ENCODE measurements at regions not wholly inside any gene's neighbourhood (a gene's known extent, or its start where the extent isn't known, plus 50 kb on each side); places are given as distances from the start of the nearest gene placed in this dataset.
"Not testable (repeated sequence)": the region's sequence is repeated elsewhere in the genome, so short reads cannot be mapped to it uniquely, and the experiment has no call there.

DNA sequence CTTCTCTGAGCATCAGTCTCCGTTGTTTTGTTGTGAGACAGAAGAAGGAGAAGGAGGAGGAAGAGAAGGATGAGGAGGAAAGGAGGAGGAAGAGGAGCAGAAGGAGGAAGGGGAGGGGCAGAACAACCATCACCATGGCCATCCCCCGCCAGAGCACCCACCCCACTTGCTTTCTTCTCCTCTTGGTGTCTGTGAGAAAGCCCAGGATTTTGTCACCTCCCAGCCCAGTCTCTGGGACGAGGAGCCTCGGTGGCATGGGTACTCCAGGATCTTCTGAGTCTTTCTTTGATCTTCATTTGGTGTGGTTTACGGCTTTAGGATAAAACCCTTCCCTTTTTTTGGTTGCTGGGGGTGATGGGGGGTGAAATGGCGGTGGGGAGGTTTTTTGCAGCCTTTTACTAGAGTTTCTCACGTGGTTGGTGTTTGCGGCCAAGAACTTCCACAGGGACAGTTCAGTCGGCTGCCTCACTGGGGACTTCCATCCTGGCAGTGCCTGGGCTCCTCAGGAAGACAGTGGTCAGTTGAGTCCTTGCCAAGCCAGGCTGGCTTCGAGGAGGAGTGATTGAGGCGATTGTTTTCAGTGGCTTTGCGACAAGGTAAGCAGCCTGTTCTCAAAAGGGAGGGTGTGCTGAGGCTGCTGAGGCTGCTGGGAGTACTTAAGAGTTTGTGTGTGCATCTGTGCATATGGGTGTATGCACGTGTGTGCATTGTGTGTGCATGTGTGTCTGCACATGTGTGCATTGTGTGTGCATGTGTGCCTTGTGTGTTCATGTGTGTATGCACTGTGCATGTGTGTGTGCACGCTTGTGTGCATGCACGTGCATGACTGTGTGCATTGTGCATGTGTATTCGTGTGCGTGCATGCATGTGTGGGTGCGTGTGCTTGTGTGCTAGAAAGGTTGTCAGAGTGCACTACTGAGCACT lies 567.5 kb downstream of the TBC1D22A start:
- no peak overlapping the region for H3K4me3 ChIP-seq (ENCODE audit: low read depth, low read length)

DNA sequence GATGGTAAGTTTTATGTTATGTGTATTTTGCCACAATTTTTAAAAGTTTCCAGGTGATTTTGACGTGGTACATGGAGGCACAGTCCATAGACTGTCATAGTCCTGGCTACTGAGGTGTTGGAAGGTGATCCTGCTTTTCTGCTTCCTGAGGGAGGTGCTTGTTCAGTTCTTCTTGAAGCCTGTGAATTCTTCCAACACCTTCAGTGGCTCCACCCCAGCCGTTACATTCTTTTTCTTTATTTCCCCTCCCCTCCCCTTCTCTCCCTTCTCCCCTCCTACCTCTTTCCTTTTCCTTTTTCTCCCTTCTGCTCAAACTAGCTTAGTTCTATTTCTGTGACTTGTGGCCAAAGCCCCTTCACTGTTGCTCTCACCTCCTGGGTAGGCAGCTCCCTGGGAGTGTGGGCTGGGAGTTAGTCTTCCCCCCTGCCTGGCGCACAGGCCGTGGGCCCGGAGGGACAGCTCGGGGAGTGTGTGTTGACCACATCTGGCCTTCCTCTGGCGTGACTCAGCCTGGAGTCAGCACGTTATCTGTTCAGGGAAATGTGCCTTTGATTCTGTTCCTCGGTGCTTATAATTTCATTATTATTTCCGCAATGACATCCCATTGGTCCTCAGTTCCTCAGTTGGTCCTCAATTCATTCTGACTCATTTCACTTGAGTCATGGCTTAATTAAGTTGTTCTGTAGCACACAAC lies 566.2 kb downstream of the TBC1D22A start:
- no peak overlapping the region for H3K4me3 ChIP-seq (ENCODE audit: low read depth, low read length)

DNA sequence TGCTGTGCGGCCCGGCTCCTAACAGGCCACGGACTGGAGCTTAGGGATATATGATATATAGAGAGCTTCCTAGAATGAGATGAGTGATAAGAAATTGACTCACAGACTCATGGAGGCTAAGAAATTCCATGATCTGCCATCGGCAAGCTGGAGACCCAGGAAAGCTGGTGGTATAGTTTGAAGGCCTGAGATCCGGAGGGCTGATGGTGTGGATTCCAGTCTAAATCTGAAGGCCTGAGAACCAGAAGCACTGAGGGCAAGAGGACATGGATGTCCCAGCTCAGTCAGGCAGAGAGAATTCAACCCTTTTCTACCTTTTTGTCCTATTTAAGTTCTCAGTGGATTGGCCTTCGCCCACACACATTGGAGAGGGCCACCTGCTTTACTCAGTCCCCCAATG lies 564.8 kb downstream of the TBC1D22A start:
- H3K4me3 ChIP-seq (ENCODE audit: low read depth, low read length), result no peak overlapping the region

DNA sequence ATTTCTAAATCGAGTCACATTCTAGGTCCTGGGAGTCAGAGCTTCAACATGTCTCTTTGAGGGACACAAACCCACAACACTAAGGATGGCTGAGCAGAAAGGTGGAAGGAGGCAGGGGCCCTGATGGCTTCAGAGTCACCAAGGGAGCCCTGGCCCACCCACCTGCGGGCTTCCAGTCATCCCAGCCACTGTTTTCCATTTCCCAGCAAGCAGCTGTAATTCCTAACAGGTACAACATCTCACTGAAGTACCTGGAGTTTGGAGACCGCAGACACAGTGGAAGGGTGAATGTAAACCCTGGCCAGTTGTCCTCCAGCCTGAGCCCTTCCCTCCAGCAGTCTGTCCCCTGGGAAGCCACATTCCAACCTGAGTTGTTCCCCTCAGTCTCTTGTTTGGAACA lies 562.8 kb downstream of the TBC1D22A start:
- H3K4me3 ChIP-seq (ENCODE audit: low read depth, low read length), result no peak overlapping the region

DNA sequence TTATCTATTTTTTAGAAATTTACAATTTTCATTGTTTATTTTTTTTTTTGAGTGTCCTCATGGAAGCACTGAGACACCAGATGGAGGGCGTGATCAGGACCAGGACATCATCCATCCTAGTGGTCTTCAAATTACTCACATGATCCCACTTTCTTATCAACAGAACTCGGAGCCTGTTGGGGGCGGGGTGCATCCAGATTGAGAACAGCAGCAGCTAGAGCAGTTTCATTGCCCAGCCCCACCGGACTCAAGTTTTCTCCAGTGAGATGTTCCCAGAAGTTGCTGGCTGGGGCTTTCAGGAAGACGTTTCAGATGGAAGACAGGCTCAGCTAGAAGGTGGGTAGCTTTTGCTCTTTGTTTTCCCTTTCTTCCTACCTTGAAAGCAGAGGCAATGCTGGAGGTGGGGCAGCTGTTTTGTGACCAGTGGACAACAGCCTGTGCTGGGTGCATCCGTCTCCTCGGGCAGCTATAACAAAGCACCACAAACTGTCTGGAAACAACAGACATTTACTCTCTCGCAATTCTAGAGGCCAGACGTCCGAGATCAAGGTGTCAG lies 562.1 kb downstream of the TBC1D22A start:
- no peak overlapping the region for H3K4me3 ChIP-seq (ENCODE audit: low read depth, low read length)

DNA sequence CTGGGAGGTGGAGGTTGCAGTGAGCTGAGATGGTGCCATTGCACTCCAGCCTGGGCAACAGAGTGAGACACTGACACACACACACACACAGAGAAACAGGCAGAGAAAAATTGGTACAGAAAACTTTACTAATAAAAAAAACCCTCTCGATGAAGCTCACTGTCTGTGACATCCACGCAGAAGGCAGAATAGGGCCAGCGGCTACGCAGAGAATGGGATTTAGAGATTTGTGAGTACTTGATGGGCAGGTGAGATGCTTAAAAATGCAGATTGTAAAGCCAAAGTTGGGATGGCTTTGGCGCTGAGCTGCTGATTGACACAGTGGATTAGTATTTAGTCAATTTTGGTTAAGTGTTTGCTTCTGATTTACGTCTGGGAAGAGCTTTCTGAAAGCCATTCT lies 561.1 kb downstream of the TBC1D22A start:
- H3K4me3 ChIP-seq (ENCODE audit: low read depth, low read length), result no peak overlapping the region

DNA sequence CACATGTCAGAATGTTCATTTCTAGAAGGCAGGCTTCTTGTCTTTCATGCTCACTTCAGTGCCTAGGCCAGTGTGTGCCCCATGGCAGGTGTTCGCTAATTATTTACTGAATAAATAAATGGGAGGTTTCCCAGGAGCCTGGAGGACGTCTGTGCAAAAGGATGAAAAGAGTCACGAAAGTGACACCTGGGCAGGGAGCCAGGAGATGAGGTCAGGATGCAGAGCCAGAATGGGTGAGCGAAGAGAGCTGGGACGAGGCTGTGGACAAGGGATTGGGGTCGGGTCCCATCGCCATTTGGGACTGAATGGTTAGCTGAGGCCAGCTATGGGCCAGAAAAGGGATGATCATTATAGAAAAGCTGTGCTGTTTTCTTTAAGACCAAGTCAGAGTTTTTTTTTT lies 560.4 kb downstream of the TBC1D22A start:
- H3K4me3 ChIP-seq (ENCODE audit: low read depth, low read length), result no peak overlapping the region

DNA sequence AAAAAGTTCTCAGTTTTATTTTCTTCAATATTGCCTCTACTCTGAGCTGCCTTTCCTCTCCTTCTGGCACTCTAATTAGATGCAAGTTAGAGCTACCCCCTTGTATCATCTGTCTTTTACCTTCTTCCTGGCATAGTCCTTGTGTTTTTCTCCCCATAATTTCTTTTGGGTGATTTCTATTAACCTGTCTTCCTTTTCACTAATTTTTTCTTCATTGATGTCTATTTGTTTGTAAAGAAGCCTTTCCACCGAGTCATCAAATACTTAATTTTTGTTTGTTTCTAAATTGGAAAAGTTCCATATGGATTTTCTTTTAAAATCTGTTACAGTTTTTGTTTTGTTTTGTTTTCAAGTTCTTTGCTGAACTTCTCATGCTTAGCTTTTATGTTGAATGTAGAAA lies 558.1 kb downstream of the TBC1D22A start:
- H3K4me3 ChIP-seq (ENCODE audit: low read depth, low read length), result no peak overlapping the region

DNA sequence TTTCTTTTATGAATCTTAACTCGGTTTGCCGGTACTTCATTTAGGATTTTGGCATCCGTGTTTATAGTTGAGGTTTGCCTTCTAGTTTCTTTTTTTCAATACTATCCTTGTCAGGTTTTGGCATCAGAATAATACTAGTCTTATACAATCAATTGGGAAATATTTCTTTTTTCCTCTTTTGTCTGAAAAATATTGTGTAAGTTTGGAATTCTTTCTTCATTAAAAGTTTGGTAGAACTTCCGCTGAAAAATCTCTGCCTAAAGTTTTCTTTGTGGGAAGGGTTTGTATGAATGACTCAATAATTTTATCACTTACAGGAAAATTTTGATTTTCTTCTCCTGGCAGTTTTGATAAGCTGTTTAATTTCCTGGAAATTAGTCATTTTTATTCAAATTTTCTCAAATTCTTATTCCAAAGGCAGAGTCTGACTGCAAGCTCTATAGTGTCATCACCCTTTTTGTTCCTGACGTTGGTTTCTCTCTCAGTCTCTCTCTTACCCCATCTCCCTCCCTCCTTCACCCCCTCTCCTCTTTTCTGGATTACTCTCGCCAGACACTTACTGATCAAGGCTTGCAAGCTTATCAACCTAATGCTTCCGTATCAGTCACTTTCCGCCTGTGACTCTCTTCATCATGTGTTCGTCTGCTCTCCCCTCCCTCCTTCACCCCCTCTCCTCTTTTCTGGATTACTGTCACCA lies 555.7 kb downstream of the TBC1D22A start:
- H3K4me3 ChIP-seq (ENCODE audit: low read depth, low read length), result no peak overlapping the region

DNA sequence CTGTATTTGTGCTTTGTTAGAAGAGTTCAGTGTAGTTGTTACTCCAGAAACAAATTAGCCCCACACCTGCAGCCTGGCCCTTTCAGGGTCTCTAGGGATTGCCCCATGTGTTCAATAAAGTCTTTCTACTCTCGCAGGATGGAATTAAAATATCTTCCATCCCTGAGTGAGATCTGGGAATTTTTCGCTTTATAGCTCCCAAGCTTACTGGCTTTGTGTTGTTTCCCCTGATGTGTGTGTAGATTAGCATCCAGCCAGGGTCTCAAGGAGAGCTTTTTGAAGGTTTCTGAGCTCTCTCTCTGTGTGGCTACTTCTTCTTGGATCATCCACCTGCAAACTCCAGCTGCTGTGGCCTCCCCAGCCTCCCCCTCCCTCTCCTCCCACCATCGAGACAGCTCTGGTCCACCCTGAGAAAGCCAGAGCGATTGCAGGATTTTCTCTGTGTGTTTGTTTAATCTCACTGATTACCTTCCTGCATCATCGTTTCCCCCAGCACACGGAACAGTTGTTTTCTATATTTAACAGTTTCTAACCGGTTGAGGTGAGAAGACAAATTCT lies 553.5 kb downstream of the TBC1D22A start:
- H3K4me3 ChIP-seq (ENCODE audit: low read depth, low read length), result no peak overlapping the region

DNA sequence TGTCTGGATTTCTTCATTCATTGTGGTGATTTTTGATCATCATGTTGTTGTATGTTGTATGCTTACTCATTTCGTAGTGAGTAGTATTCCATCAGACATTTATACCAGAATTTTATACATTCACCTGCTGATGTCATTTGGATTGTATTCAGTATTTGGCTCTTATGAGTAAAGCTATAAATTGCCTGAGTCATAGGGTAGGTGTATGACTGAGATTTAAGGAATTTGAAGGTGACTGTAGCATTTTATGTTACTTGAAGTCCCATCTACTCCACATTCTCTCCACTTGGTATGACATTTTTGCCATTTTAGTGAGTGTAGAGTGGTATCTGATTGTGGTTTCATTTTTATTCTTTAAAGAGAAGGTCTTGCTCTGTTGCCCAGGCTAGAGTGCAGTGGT lies 548.2 kb downstream of the TBC1D22A start:
- no peak overlapping the region for H3K4me3 ChIP-seq (ENCODE audit: low read depth, low read length)

DNA sequence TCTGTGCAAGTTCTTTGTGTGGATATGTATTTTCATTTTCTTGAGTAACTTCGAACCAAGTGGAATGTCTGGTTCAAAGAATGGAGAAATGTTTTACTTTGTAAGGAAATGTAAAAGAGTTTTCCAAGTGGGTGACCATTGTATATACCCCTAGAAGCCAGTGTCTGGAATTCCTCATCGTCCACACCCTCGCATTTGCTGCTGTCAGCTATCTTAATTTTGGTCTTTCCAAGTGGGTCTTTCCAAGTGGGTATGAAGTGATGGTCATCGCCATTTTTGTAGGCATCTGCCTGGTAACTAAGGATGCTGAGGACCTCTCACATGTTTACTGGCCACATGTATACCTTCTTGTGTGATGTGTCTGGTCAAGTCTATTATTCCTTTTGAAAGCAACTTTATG lies 547.5 kb downstream of the TBC1D22A start:
- no peak overlapping the region for H3K4me3 ChIP-seq (ENCODE audit: low read depth, low read length)

DNA sequence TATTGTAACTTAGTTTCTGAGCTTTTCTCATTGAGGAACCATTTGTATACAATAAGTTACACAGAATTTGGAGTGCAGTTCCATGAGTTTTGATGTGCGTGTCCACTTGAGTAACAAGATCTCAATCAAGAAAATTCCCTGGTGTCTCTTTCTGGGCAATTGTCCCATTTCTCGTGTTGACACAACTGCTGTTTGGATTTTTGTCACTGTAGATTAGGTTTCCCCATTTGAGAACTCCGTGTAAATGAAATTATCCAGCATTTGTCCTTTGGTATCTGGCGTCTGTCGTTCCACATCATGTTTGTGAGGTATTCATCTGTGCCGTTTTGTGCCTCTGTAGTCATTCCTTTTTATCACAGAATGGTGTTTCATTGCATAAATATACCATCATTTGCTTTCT lies 547.0 kb downstream of the TBC1D22A start:
- no peak overlapping the region for H3K4me3 ChIP-seq (ENCODE audit: low read depth, low read length)

DNA sequence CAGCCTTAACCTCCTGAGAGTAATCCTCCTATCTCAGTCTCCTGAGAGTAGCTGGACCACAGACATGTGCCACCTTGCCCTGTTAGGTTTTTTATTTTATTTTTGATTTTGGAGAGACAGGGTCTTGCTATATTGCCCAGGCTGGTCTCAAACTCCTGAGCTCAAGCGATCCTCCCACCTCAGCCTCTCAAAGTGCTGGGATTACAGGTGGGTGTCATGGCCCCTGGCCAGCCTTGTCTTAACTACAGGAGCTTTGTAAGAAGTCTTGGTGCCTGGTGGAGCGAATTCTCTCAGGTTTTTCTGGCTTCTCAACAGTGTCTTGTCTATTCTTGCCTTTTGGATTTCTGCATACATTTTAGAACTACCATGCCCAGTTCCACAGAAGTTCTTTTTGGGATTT lies 546.4 kb downstream of the TBC1D22A start:
- no peak overlapping the region for H3K4me3 ChIP-seq (ENCODE audit: low read depth, low read length)

DNA sequence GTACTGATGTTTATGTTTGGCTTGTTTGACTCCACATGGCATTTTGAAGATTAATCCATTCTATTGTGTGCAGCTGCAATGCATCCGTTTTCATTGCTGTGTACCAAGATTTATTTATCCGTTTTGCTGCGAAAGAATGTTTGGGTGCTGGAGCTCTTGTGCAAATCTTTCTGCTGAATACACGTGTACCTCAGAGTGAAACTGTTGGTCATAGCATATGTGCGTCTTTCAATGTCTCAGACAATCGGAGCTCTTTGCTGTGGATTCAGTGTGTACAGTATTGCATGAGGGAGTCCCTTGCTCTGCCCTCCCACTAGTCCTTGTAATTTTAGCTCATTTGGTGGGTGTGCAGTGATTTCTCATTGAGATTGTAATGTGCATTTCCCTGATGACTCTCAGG lies 545.4 kb downstream of the TBC1D22A start:
- H3K4me3 ChIP-seq (ENCODE audit: low read depth, low read length), result no peak overlapping the region

DNA sequence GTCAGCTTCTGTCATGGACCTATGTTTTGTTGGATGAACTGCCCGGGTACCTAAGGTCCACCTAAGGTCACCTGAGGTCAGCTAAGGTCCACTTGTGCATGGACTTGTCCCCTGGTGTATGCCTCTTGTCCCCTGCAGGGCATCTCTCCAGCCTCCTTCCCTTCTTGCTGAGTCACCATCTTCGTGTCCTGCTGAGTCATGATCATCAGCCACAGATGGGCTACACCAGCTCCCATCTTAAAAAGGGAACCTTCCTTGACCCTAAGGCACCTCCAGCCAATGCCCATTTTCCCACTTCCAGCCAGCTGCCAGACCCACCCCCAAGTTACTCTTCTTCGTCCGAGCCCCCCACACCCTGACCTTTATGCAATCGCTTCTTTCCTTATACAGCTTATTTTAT lies 544.9 kb downstream of the TBC1D22A start:
- H3K4me3 ChIP-seq (ENCODE audit: low read depth, low read length), result no peak overlapping the region

DNA sequence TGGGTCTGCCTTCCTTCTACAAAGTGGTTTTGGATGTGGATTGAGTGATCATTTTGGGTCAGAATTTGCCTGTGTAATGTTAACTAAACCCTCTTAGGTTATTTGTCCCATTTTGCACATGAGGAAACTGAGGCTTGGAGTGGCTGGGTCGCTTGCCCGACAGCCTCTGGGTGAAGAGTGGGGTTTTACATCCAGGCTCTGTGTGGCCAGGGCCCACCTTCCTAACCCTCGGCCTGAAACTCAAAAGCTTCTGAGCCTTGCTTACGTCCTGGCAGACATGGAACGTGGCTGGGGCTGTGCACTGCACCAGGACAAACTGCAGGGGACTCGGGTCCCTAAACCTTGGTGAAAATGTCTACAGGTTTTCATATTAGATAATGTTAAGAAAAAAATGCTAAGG lies 542.4 kb downstream of the TBC1D22A start:
- H3K4me3 ChIP-seq (ENCODE audit: low read depth, low read length), result no peak overlapping the region

DNA sequence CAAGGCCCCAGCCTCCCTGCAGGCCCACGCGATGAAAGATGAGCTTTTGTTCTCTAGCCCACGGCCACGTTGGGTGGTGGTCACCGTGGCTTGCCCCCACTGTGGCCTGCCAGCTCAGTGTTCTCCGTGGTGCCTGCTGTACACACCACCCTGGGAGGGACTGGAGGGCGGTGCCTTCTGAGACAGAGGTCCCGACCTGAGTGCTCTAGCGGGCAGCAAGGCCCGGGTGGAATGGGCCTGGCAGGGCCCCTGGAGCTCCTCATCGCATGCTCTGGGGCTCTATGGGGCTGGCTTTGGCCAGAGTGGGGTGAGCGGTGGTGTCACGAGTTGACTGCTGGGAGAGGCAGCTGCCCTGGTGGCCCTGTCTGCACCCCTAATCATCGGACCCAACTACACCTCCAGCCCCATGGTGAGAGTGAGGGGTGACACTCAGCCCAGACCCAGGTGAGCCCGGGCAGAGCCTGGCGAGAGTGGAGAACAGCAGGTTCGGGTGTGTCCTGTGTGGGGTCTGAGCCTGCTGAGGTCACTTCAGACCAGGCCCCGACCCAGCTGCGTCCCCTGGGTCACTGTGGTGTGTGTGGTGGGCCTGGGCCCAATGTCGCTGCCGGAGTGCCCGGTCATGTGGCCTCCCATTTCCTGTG lies 541.9 kb downstream of the TBC1D22A start:
- H3K4me3 ChIP-seq (ENCODE audit: low read depth, low read length), result no peak overlapping the region

DNA sequence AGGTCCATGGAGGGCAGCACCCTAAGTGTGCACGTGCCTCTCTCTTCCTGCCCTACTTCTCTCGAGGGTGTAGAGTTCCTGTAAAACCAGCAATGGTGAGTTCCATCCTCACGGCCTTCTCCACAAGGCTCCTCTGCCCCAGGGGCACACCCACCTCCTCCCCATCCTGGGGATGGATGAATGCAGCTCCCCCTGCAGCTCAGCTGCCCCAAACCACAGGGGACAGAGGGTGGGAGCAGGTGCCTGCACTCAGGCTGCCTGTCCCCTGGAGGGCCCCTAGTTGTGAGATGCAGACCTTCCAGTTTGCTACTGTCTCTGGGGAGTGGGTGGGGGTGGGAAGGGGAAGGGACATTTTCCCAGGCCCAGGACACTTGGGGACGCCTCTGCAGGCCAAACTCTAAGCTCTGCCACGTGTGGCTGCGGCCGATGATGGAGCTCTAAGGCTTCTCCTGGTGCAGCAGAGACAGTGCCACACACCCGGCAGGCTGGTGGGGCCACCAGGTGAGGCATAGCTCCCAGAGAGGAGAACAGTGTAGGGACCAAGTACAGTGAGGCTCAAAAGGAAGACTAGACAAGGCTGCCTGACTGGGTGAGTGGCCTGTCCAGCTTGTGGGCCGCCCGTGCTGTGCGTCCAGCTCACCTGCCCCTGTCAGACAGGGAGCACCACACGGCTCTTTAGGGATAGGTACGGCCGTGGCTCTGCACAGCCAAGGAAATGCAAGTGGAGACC lies 540.9 kb downstream of the TBC1D22A start:
- no peak overlapping the region for H3K4me3 ChIP-seq (ENCODE audit: low read depth, low read length)

DNA sequence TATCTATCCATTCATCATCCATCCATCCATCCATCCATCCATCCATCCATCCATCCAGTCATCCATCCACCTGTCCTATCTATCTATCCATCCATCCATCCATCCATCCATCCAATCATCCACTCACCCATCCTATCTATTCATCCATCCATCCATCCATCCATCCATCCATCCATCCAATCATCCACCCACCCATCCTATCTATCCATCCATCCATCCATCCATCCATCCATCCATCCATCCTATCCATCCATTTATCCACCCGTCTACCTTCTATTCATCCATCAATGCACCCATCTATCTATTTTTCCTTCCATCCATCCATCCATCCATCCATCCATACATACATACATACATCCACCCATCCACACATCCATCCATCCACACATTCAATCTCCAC lies 540.1 kb downstream of the TBC1D22A start:
- not testable (repeated sequence) for H3K4me3 ChIP-seq (ENCODE audit: low read depth, low read length)
